ENCODE measurements at regions not wholly inside any gene's neighbourhood (a gene's known extent, or its start where the extent isn't known, plus 50 kb on each side); places are given as distances from the start of the nearest gene placed in this dataset.

- ChIA-PET POLR2A (ENCODE audit: unreplicated experiment) (no interaction called here), CTCF (no interaction called here)
- Histone ChIP-seq H2AFZ (replicated peaks; ENCODE audit: low read length, poor library complexity) (no peak overlapping the region), H3K56ac (ENCODE audit: extremely low read depth, insufficient read depth, low read length) (no peak overlapping the region), H3K27ac (ENCODE audit: insufficient read depth, low read length) (no peak overlapping the region), H2AK9ac (replicated peaks; ENCODE audit: low read depth, low read length, poor library complexity) (no peak overlapping the region), H3K4me3 (ENCODE audit: insufficient read depth, low read depth, low read length) (no peak overlapping the region), H3K9me3 (ENCODE audit: control insufficient read depth, insufficient read depth, low read length) (peaks cover 15% of the 10 kb centered on the region), H3K23ac (ENCODE audit: low read depth, low read length) (no peak overlapping the region), H2BK5ac (ENCODE audit: low read depth, low read length, poor library complexity, severe bottlenecking) (no peak overlapping the region), H2AK5ac (ENCODE audit: low read depth, low read length) (no peak overlapping the region), H4K91ac (ENCODE audit: insufficient read depth, low read depth, low read length) (no peak overlapping the region), H3K9ac (ENCODE audit: low read depth, low read length) (no peak overlapping the region), H2BK20ac (ENCODE audit: low read depth, low read length) (no peak overlapping the region), H4K5ac (ENCODE audit: low read depth, low read length) (no peak overlapping the region), H3K4me2 (ENCODE audit: low read depth, low read length) (no peak overlapping the region), H4K20me1 (ENCODE audit: insufficient read depth, low read length) (no peaks in the 10 kb centered on the region), H3K9me1 (ENCODE audit: insufficient read depth, low read length) (no peaks in the 10 kb centered on the region), H3K14ac (replicated peaks; ENCODE audit: low read depth, low read length) (no peak overlapping the region), H3K36me3 (ENCODE audit: control insufficient read depth, insufficient read depth, low read length) (no peaks in the 10 kb centered on the region), H3K18ac (ENCODE audit: low read depth, low read length) (no peak overlapping the region), H3K27me3 (ENCODE audit: control insufficient read depth, insufficient read depth, low read length) (no peaks in the 10 kb centered on the region), H3K79me1 (ENCODE audit: low read depth in 1 of 2, low read length in 2 of 2) (no peaks in the 10 kb centered on the region), H3K4ac (ENCODE audit: low read depth, low read length) (no peak overlapping the region), H4K8ac (ENCODE audit: low read depth in 2 of 2, low read length in 2 of 2) (no peak overlapping the region), H2BK15ac (ENCODE audit: low read depth, low read length) (no peak overlapping the region), H2BK120ac (ENCODE audit: low read depth, low read length) (no peak overlapping the region), H3K4me1 (ENCODE audit: control insufficient read depth, insufficient read depth, low read length) (no peaks in the 10 kb centered on the region)
- in situ Hi-C loops (cut with MboI; ENCODE audit: low sequenced_read_pairs) (no loop called here), dilution Hi-C loops (cut with HindIII; ENCODE audit: low sequenced_read_pairs, unreplicated experiment) (no loop called here), intact Hi-C loops (cut with micrococcal nuclease) (no loop called here)
- no TSS peak for BruUV-seq (replicated peaks)
- no CpG with 5 or more reads among the region's 3 CpGs for WGBS, 2 experiments (ENCODE audit: extremely low coverage in 2 of 2, insufficient read length in 1 of 2)
- DNase-seq (no peak), ATAC-seq (ENCODE audit: low read depth) (no peak)
- no peak for TF ChIP-seq RFX5 (IDR thresholded peaks at IDR 0.05; ENCODE audit: low read depth, low read length)
- TF ChIP-seq USF2 (IDR thresholded peaks at IDR 0.05; ENCODE audit: low read depth, low read length), result no peak
- no peak for TF ChIP-seq BHLHE40 (IDR thresholded peaks at IDR 0.05; ENCODE audit: low read depth, low read length)
- TF ChIP-seq CTCF (conservative IDR thresholded peaks at IDR 0.05; ENCODE audit: low read depth, low read length), result no peak
- no peak for TF ChIP-seq SMC3 (IDR thresholded peaks at IDR 0.05; ENCODE audit: low read depth, low read length)
- no peak for TF ChIP-seq NFE2L2 (IDR thresholded peaks at IDR 0.05; ENCODE audit: low read depth, low read length)
- TF ChIP-seq CHD1 (IDR thresholded peaks at IDR 0.05; ENCODE audit: low read depth, low read length), result no peak
- no peak for TF ChIP-seq RCOR1 (IDR thresholded peaks at IDR 0.05; ENCODE audit: insufficient replicate concordance, low read length)
- TF ChIP-seq MAZ (IDR thresholded peaks at IDR 0.05; ENCODE audit: borderline replicate concordance, low read depth, low read length), result no peak
- TF ChIP-seq CEBPB (IDR thresholded peaks at IDR 0.05; ENCODE audit: low read depth, low read length), result no peak
- no peak for TF ChIP-seq POLR2A (IDR thresholded peaks at IDR 0.05; ENCODE audit: low read depth, low read length)
- TF ChIP-seq MXI1 (IDR thresholded peaks at IDR 0.05; ENCODE audit: borderline replicate concordance, low read depth, low read length), result no peak
- TF ChIP-seq FOS (IDR thresholded peaks at IDR 0.05; ENCODE audit: low read depth, low read length), result no peak
Measured at GRCh38 chr5:6861667-6862066, 148.4 kb downstream of the TENT4A start.

Measured in IMR-90 (cell line).